ENCODE measurements at regions not wholly inside any gene's neighbourhood (a gene's known extent, or its start where the extent isn't known, plus 50 kb on each side); places are given as distances from the start of the nearest gene placed in this dataset.

- no peak for DNase-seq
- Mint-ChIP-seq H3K4me3 (no peak overlapping the region), H3K27ac (no peak overlapping the region), H3K4me1 (no peaks in the 10 kb centered on the region), H3K27me3 (ENCODE audit: low read depth in 2 of 2) (no peaks in the 10 kb centered on the region), H3K36me3 (no peaks in the 10 kb centered on the region), H3K9me3 (peaks cover 11 to 15% of the 10 kb centered on the region in 2 donors)
- Histone ChIP-seq H3K27me3 (ENCODE audit: control insufficient read depth, insufficient read depth, low read length) (no peaks in the 10 kb centered on the region), H3K4me1 (ENCODE audit: control insufficient read depth, insufficient read depth, low read length) (no peaks in the 10 kb centered on the region), H3K27ac (ENCODE audit: low read length) (no peak overlapping the region), H3K36me3 (ENCODE audit: control insufficient read depth, insufficient read depth, low read length) (no peaks in the 10 kb centered on the region), H3K9me3 (ENCODE audit: control insufficient read depth, insufficient read depth, low read length) (peaks cover 6% of the 10 kb centered on the region), H3K4me3 (ENCODE audit: low read length) (no peak overlapping the region)
- no peak for ATAC-seq
- intact Hi-C loops (cut with micrococcal nuclease): no loop called here
- TF ChIP-seq CTCF (IDR thresholded peaks at IDR 0.05): no peak
- no CpG with 5 or more reads among the region's 3 CpGs for WGBS (ENCODE audit: insufficient coverage)
Measured at GRCh38 chr5:30121043-30121442, 1072.4 kb upstream of the CDH6 start.

GRCh38 chr5:30117135-30117534 lies 1076.4 kb upstream of the CDH6 start:
- DNase-seq (no peak), ATAC-seq (no peak)
- Mint-ChIP-seq H3K27me3 (ENCODE audit: low read depth in 2 of 2) (no peaks in the 10 kb centered on the region), H3K36me3 (peaks cover 11% of the 10 kb centered on the region), H3K27ac (no peak overlapping the region), H3K4me3 (no peak overlapping the region), H3K4me1 (no peaks in the 10 kb centered on the region), H3K9me3 (peaks cover 10 to 12% of the 10 kb centered on the region in 2 donors)
- no peak overlapping the region for H3K27ac ChIP-seq (ENCODE audit: low read length)
- H3K36me3 ChIP-seq (ENCODE audit: control insufficient read depth, insufficient read depth, low read length): no peaks in the 10 kb centered on the region
- peaks cover 6% of the 10 kb centered on the region for H3K9me3 ChIP-seq (ENCODE audit: control insufficient read depth, insufficient read depth, low read length)
- no peak overlapping the region for H3K4me3 ChIP-seq (ENCODE audit: low read length)
- intact Hi-C loops (cut with micrococcal nuclease): no loop called here
- H3K27me3 ChIP-seq (ENCODE audit: control insufficient read depth, insufficient read depth, low read length): no peaks in the 10 kb centered on the region
- no peak for TF ChIP-seq CTCF (IDR thresholded peaks at IDR 0.05)
- no peaks in the 10 kb centered on the region for H3K4me1 ChIP-seq (ENCODE audit: control insufficient read depth, insufficient read depth, low read length)

- Histone ChIP-seq H3K27ac (ENCODE audit: low read length) (no peak overlapping the region), H3K4me3 (ENCODE audit: low read length) (no peak overlapping the region), H3K4me1 (ENCODE audit: control insufficient read depth, insufficient read depth, low read length) (no peaks in the 10 kb centered on the region), H3K27me3 (ENCODE audit: control insufficient read depth, insufficient read depth, low read length) (no peaks in the 10 kb centered on the region), H3K36me3 (ENCODE audit: control insufficient read depth, insufficient read depth, low read length) (no peaks in the 10 kb centered on the region), H3K9me3 (ENCODE audit: control insufficient read depth, insufficient read depth, low read length) (no peaks in the 10 kb centered on the region)
- Mint-ChIP-seq H3K27me3 (ENCODE audit: low read depth in 2 of 2) (no peaks in the 10 kb centered on the region), H3K9me3 (peaks cover 14 to 16% of the 10 kb centered on the region in 2 donors), H3K4me3 (no peak overlapping the region), H3K27ac (no peak overlapping the region), H3K36me3 (peaks cover 18% of the 10 kb centered on the region), H3K4me1 (no peaks in the 10 kb centered on the region)
- intact Hi-C loops (cut with micrococcal nuclease): no loop called here
- DNase-seq (no peak), ATAC-seq (no peak)
- 100% methylated on average over 3 of the region's 4 CpGs for WGBS (ENCODE audit: insufficient coverage)
- no peak for TF ChIP-seq CTCF (IDR thresholded peaks at IDR 0.05)
Measured at GRCh38 chr5:30113542-30113941, 1079.9 kb upstream of the CDH6 start.

GRCh38 chr5:30112867-30113266 lies 1080.6 kb upstream of the CDH6 start:
- no peak overlapping the region for H3K4me3 ChIP-seq (ENCODE audit: low read length)
- Mint-ChIP-seq H3K4me3 (no peak overlapping the region), H3K27ac (no peak overlapping the region), H3K27me3 (ENCODE audit: low read depth in 2 of 2) (no peaks in the 10 kb centered on the region), H3K36me3 (peaks cover 18% of the 10 kb centered on the region), H3K9me3 (peaks cover 17% of the 10 kb centered on the region in 2 donors), H3K4me1 (no peaks in the 10 kb centered on the region)
- intact Hi-C loops (cut with micrococcal nuclease): no loop called here
- H3K36me3 ChIP-seq (ENCODE audit: control insufficient read depth, insufficient read depth, low read length): no peaks in the 10 kb centered on the region
- ATAC-seq (no peak), DNase-seq (no peak)
- H3K9me3 ChIP-seq (ENCODE audit: control insufficient read depth, insufficient read depth, low read length): no peaks in the 10 kb centered on the region
- no CpG with 5 or more reads among the region's 2 CpGs for WGBS (ENCODE audit: insufficient coverage)
- H3K27ac ChIP-seq (ENCODE audit: low read length): no peak overlapping the region
- no peaks in the 10 kb centered on the region for H3K4me1 ChIP-seq (ENCODE audit: control insufficient read depth, insufficient read depth, low read length)
- no peak for TF ChIP-seq CTCF (IDR thresholded peaks at IDR 0.05)
- H3K27me3 ChIP-seq (ENCODE audit: control insufficient read depth, insufficient read depth, low read length): no peaks in the 10 kb centered on the region
